A549 (cell line): ENCODE measurements at regions not wholly inside any gene's neighbourhood (a gene's known extent, or its start where the extent isn't known, plus 50 kb on each side); places are given as distances from the start of the nearest gene placed in this dataset.
A peak's percentile ranks its signal among the peaks of the same experiment; 100 is the strongest.

Source experiments
- ATAC-seq, 2 experiments: fragments of 200-7000 bp in 1 of 2; fragments of >200 bp in 1 of 2; cut with Nextera tagmentation in 1 of 2; cut with Tn5 transposase in 1 of 2; 3 replicates each; pipeline versions ENCODE4 v1.8.0 to v1.9.1; 2018 to 2020; ENCODE audit warnings: mild to moderate bottlenecking in 1 of 2, moderate library complexity in 1 of 2
- CTCF ChIA-PET: fragments of 300-600 bp; sonication (Branson Sonifier 250); formaldehyde crosslinking; extraction: SDS; loops from one replicate; lab custom pipeline; 2021; ENCODE audit warnings: antibody characterized with exemption, inconsistent platforms; lab: Yijun Ruan, JAX
- POLR2A ChIA-PET: fragments of 350-600 bp; formaldehyde crosslinking; extraction: SDS; loops from one replicate; lab custom pipeline; 2021; ENCODE audit warnings: antibody characterized with exemption, inconsistent platforms; lab: Yijun Ruan, JAX
- DNase-seq, 2 experiments: peaks; one replicate each; pipeline versions ENCODE4 v3.0.0 to v3.0.0-alpha.2; 2011 to 2016; ENCODE audit warnings: low read depth in 1 of 2, low spot score in 1 of 2
- FAIRE-seq: peaks from 2 replicates; lab custom pipeline; 2011; peaks lifted over from hg19 to GRCh38; lab: Jason Lieb, UNC
- H3K27ac ChIP-seq, 2 experiments: fragments of >200 bp; sonication (Bioruptor Twin); formaldehyde crosslinking; 3 replicates each; pipeline ENCODE4 v1.5.1; 2016 to 2017
- H3K4me1 ChIP-seq: fragments of >200 bp; sonication (Bioruptor Twin); formaldehyde crosslinking; 3 replicates; pipeline ENCODE4 v1.6.1; 2016
- H3K4me2 ChIP-seq: fragments of >200 bp; sonication (Bioruptor Twin); formaldehyde crosslinking; 3 replicates; pipeline ENCODE4 v1.6.1; 2016
- H3K4me3 ChIP-seq: fragments of >200 bp; sonication (Bioruptor Twin); formaldehyde crosslinking; 3 replicates; pipeline ENCODE4 v1.5.1; 2016
- H3K9me3 ChIP-seq: fragments of >200 bp; sonication (Bioruptor Twin); formaldehyde crosslinking; 3 replicates; pipeline ENCODE4 v1.6.1; 2016
- BHLHE40 ChIP-seq: IDR thresholded peaks from 2 replicates; pipeline ENCODE4 v1.6.1; 2012; ENCODE audit warnings: low read depth, low read length, inconsistent platforms
- EHF ChIP-seq: fragments of 250-450 bp; sonication (Bioruptor Pico); IDR thresholded peaks from 2 replicates; pipeline ENCODE4 v1.5.0; 2020; ENCODE audit warnings: mild to moderate bottlenecking
- EHMT2 ChIP-seq: fragments of 200-600 bp; sonication (generic); IDR thresholded peaks from 2 replicates; pipeline ENCODE4 v1.6.1; 2016; ENCODE audit warnings: antibody characterized with exemption, low read depth, mild to moderate bottlenecking, moderate library complexity
- FOSB ChIP-seq: fragments of 250-450 bp; sonication (Bioruptor Pico); IDR thresholded peaks from 2 replicates; pipeline ENCODE4 v1.5.0; 2020; ENCODE audit warnings: mild to moderate bottlenecking, moderate library complexity
- FOXS1 ChIP-seq: fragments of 250-450 bp; sonication (Bioruptor Pico); IDR thresholded peaks from 2 replicates; pipeline ENCODE4 v1.5.0; 2020; ENCODE audit warnings: mild to moderate bottlenecking, moderate library complexity
- GATA3 ChIP-seq: IDR thresholded peaks from 2 replicates; pipeline ENCODE4 v1.6.1; 2012; ENCODE audit warnings: borderline replicate concordance
- JUN ChIP-seq, 2 experiments: fragments of >200 bp; sonication (Bioruptor Twin); formaldehyde crosslinking; IDR thresholded peaks; 2 replicates in 1 of 2; 3 replicates in 1 of 2; pipeline ENCODE4 v1.6.1; 2016 to 2017
- KDM1A ChIP-seq: fragments of 200-600 bp; sonication (generic); IDR thresholded peaks from 2 replicates; pipeline ENCODE4 v1.6.1; 2016; ENCODE audit warnings: low read depth, mild to moderate bottlenecking
- MAFK ChIP-seq: fragments of 450-650 bp; IDR thresholded peaks from 2 replicates; pipeline ENCODE4 v1.6.1; 2014; ENCODE audit not compliant: partially characterized antibody
- NFE2L2 ChIP-seq: fragments of 150-350 bp; conservative IDR thresholded peaks from 2 replicates; pipeline ENCODE4 v1.6.1; 2014; ENCODE audit warnings: low read length
- NR3C1 ChIP-seq: fragments of >200 bp; sonication (Bioruptor Twin); formaldehyde crosslinking; IDR thresholded peaks from 3 replicates; pipeline ENCODE4 v1.6.1; 2017
- PHF8 ChIP-seq: fragments of 200-600 bp; sonication (generic); IDR thresholded peaks from 2 replicates; pipeline ENCODE4 v1.6.1; 2016; ENCODE audit warnings: low read depth, mild to moderate bottlenecking, antibody characterized with exemption, moderate library complexity, borderline replicate concordance
- RARB ChIP-seq: fragments of 250-450 bp; sonication (Bioruptor Pico); IDR thresholded peaks from 2 replicates; pipeline ENCODE4 v1.8.0; 2021; ENCODE audit warnings: mild to moderate bottlenecking, moderate library complexity
- RNF2 ChIP-seq: fragments of 200-600 bp; sonication (generic); IDR thresholded peaks from 2 replicates; pipeline ENCODE4 v1.6.1; 2016; ENCODE audit warnings: low read depth, mild to moderate bottlenecking, antibody characterized with exemption, moderate library complexity, borderline replicate concordance
- ZC3H11A ChIP-seq: fragments of 450-650 bp; IDR thresholded peaks from 2 replicates; pipeline ENCODE4 v1.6.1; 2014; ENCODE audit warnings: antibody characterized with exemption, mild to moderate bottlenecking
- ZSCAN20 ChIP-seq: fragments of 250-450 bp; sonication (Bioruptor Pico); IDR thresholded peaks from 2 replicates; pipeline ENCODE4 v1.8.0; 2022; ENCODE audit warnings: mild to moderate bottlenecking, moderate library complexity
- WGBS: methylation state at CpG from one replicate; pipeline ENCODE4 v1.1.6; 2017; ENCODE audit errors: missing lambda C conversion rate; 5-methylcytosine and 5-hydroxymethylcytosine counted together
- TF ChIP-seq, protein P1 (sequence below): fragments of >200 bp; sonication (Bioruptor Twin); formaldehyde crosslinking; IDR thresholded peaks from 3 replicates; pipeline ENCODE4 v1.6.1; 2016
- TF ChIP-seq, protein P2 (sequence below): fragments of 250-450 bp; sonication (Bioruptor Pico); IDR thresholded peaks from 2 replicates; pipeline ENCODE4 v1.5.0; 2021; ENCODE audit warnings: mild to moderate bottlenecking, moderate library complexity, borderline replicate concordance
- TF ChIP-seq, protein P3 (sequence below): fragments of 200-600 bp; sonication (generic); IDR thresholded peaks from 2 replicates; pipeline ENCODE4 v1.6.1; 2016; ENCODE audit warnings: antibody characterized with exemption, mild to moderate bottlenecking, moderate library complexity
- TF ChIP-seq, protein P4 (sequence below): fragments of >200 bp; sonication (Bioruptor Twin); formaldehyde crosslinking; IDR thresholded peaks from 3 replicates; pipeline ENCODE4 v1.5.1; 2016

DNA sequence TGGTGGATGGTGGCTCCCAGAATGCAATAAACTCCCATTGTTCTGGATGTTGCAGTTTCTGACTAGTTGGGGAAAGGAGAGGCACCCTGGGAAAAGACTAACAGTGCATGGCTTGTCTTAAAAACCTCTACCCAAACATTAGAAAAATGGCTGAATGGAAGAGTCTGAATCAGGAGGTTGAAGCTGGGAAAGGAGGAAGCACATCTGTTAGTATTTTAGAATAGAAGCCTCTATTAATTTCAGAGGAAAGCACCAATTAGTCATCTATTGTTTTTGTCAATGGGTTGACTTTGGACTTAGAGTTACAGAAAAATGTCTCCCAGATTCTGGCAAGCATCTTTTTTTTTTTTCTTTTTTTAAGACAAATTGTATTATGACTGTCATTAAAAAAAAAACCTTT lies 56.1 kb upstream of the ELMO1 start:
- H3K4me1 ChIP-seq: no peaks in the 10 kb centered on the region
- H3K4me3 ChIP-seq: no peak overlapping the region
- H3K9me3 ChIP-seq: no peaks in the 10 kb centered on the region
- POLR2A ChIA-PET: no interaction called here
- CTCF ChIA-PET: interaction anchor here (1.0 to 1.6 kb wide), 6 partner anchors 8 to 271 kb away, joined by 3 to 4 read pairs (median 4); partner anchors contain the start of gene ELMO1
- DNase-seq (no peak), ATAC-seq (no peak), FAIRE-seq (no peak)
- no peak overlapping the region for H3K27ac ChIP-seq
- no peak overlapping the region for H3K4me2 ChIP-seq
- TF ChIP-seq FOXS1 (CRISPR knock-in tag): no peak
- TF ChIP-seq, protein P1, sequence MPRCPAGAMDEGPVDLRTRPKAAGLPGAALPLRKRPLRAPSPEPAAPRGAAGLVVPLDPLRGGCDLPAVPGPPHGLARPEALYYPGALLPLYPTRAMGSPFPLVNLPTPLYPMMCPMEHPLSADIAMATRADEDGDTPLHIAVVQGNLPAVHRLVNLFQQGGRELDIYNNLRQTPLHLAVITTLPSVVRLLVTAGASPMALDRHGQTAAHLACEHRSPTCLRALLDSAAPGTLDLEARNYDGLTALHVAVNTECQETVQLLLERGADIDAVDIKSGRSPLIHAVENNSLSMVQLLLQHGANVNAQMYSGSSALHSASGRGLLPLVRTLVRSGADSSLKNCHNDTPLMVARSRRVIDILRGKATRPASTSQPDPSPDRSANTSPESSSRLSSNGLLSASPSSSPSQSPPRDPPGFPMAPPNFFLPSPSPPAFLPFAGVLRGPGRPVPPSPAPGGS: no peak
- TF ChIP-seq, all 56 proteins: peak for 0

DNA sequence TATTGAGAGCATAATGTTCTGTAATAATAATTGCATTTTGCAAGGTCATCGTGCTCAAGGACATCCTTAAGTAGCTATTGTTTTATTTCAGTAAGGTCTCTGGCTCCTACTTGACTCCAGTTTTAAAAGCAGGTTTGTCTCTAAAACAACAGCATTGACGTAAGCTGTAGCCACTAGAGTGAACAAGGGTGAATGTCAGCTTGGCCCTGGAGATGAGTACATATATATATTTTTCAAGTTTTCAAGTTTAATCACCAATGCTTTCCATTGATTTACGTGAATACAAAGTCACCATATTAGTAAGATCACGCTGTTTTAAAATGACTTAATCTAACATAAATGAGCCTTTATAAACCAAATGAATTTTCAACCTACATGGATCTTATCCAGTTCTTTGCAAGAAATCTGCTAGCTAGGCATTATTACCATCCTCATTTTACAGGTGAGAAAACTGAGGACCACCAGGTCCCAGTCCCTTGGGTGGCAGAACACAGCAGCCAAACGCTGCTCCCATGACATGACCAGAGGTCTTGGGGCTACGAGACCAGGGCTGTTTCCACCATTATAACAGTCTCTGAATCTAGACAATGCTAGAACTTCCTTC lies 57.2 kb upstream of the ELMO1 start:
- FAIRE-seq (no peak), DNase-seq (no peak), ATAC-seq (no peak)
- no peak overlapping the region for H3K4me3 ChIP-seq
- H3K4me2 ChIP-seq: no peak overlapping the region
- H3K9me3 ChIP-seq: no peaks in the 10 kb centered on the region
- TF ChIP-seq GATA3 (no peak), MAFK (peak; percentile 61)
- CTCF ChIA-PET: interaction anchor here (1.0 to 1.6 kb wide), 5 partner anchors 9 to 272 kb away, joined by 3 to 4 read pairs (median 3); partner anchors contain the start of gene ELMO1
- no peak overlapping the region for H3K27ac ChIP-seq
- POLR2A ChIA-PET: no interaction called here
- no peaks in the 10 kb centered on the region for H3K4me1 ChIP-seq
- WGBS: 50% methylated on average over 6 of the region's 6 CpGs

DNA sequence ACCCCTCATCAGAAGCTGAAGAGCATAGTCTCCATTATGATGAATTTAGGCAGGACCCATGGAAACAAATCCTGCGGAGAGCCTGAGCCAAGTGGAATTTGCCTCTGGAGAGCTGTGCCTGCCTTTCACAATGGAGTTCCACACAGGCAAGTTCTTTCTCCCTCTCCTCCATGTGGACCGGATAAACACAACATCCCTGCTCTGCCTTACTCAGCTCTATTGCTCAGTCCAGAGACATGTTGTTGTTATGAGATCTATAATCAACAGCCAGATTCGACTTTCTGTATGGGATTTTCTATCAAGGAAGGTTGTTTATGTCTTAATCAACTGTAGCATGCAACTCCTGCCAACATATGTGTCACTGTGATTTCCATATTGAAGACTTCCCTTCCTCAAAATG lies 59.5 kb upstream of the ELMO1 start:
- DNase-seq (no peak), ATAC-seq (no peak), FAIRE-seq (no peak)
- no peak overlapping the region for H3K27ac ChIP-seq
- H3K4me1 ChIP-seq: no peaks in the 10 kb centered on the region
- ChIA-PET POLR2A (no interaction called here), CTCF (interaction anchor here (1.6 to 3.9 kb wide), 3 partner anchors 13 to 325 kb away, joined by 6 to 22 read pairs (median 14); no protein-coding TSS in a partner anchor)
- H3K4me2 ChIP-seq: no peak overlapping the region
- TF ChIP-seq, protein P2, sequence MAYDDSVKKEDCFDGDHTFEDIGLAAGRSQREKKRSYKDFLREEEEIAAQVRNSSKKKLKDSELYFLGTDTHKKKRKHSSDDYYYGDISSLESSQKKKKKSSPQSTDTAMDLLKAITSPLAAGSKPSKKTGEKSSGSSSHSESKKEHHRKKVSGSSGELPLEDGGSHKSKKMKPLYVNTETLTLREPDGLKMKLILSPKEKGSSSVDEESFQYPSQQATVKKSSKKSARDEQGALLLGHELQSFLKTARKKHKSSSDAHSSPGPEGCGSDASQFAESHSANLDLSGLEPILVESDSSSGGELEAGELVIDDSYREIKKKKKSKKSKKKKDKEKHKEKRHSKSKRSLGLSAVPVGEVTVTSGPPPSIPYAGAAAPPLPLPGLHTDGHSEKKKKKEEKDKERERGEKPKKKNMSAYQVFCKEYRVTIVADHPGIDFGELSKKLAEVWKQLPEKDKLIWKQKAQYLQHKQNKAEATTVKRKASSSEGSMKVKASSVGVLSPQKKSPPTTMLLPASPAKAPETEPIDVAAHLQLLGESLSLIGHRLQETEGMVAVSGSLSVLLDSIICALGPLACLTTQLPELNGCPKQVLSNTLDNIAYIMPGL (CRISPR knock-in tag): no peak
- no peak for TF ChIP-seq EHMT2
- TF ChIP-seq JUN (IDR thresholded peaks at IDR 0.05): no peak
- TF ChIP-seq ZSCAN20 (CRISPR knock-in tag): no peak
- TF ChIP-seq, protein P3, sequence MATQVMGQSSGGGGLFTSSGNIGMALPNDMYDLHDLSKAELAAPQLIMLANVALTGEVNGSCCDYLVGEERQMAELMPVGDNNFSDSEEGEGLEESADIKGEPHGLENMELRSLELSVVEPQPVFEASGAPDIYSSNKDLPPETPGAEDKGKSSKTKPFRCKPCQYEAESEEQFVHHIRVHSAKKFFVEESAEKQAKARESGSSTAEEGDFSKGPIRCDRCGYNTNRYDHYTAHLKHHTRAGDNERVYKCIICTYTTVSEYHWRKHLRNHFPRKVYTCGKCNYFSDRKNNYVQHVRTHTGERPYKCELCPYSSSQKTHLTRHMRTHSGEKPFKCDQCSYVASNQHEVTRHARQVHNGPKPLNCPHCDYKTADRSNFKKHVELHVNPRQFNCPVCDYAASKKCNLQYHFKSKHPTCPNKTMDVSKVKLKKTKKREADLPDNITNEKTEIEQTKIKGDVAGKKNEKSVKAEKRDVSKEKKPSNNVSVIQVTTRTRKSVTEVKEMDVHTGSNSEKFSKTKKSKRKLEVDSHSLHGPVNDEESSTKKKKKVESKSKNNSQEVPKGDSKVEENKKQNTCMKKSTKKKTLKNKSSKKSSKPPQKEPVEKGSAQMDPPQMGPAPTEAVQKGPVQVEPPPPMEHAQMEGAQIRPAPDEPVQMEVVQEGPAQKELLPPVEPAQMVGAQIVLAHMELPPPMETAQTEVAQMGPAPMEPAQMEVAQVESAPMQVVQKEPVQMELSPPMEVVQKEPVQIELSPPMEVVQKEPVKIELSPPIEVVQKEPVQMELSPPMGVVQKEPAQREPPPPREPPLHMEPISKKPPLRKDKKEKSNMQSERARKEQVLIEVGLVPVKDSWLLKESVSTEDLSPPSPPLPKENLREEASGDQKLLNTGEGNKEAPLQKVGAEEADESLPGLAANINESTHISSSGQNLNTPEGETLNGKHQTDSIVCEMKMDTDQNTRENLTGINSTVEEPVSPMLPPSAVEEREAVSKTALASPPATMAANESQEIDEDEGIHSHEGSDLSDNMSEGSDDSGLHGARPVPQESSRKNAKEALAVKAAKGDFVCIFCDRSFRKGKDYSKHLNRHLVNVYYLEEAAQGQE: no peak
- no peak for TF ChIP-seq EHF (CRISPR knock-in tag)
- TF ChIP-seq FOSB (CRISPR knock-in tag): no peak
- no peak for TF ChIP-seq RARB (CRISPR knock-in tag)
- no peak for TF ChIP-seq KDM1A
- TF ChIP-seq RNF2: no peak
- TF ChIP-seq, protein P4, sequence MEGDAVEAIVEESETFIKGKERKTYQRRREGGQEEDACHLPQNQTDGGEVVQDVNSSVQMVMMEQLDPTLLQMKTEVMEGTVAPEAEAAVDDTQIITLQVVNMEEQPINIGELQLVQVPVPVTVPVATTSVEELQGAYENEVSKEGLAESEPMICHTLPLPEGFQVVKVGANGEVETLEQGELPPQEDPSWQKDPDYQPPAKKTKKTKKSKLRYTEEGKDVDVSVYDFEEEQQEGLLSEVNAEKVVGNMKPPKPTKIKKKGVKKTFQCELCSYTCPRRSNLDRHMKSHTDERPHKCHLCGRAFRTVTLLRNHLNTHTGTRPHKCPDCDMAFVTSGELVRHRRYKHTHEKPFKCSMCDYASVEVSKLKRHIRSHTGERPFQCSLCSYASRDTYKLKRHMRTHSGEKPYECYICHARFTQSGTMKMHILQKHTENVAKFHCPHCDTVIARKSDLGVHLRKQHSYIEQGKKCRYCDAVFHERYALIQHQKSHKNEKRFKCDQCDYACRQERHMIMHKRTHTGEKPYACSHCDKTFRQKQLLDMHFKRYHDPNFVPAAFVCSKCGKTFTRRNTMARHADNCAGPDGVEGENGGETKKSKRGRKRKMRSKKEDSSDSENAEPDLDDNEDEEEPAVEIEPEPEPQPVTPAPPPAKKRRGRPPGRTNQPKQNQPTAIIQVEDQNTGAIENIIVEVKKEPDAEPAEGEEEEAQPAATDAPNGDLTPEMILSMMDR: no peak
- TF ChIP-seq BHLHE40: no peak
- TF ChIP-seq NR3C1: no peak
- no peak for TF ChIP-seq PHF8
- no peak for TF ChIP-seq ZC3H11A
- TF ChIP-seq NFE2L2: no peak
- TF ChIP-seq GATA3: no peak
- WGBS: 58% methylated on average over 3 of the region's 3 CpGs
- no peak overlapping the region for H3K4me3 ChIP-seq
- H3K9me3 ChIP-seq: no peaks in the 10 kb centered on the region
